ENCODE measurements at regions not wholly inside any gene's neighbourhood (a gene's known extent, or its start where the extent isn't known, plus 50 kb on each side); places are given as distances from the start of the nearest gene placed in this dataset.

- no peak for TF ChIP-seq CTCF (IDR thresholded peaks at IDR 0.05 in 4 of 5, conservative IDR thresholded peaks at IDR 0.05 in 1 of 5)
- no peak for TF ChIP-seq POLR2A (IDR thresholded peaks at IDR 0.05)
Observed at GRCh38 chr10:3478632-3479240, 306.2 kb upstream of the PITRM1 start.

All from gastrocnemius medialis (tissue), 4 donors.